ENCODE measurements at regions not wholly inside any gene's neighbourhood (a gene's known extent, or its start where the extent isn't known, plus 50 kb on each side); places are given as distances from the start of the nearest gene placed in this dataset.

GRCh38 chr4:25981749-25982148 is 67.7 kb downstream of the SMIM20 start:
- TF ChIP-seq CTCF (IDR thresholded peaks at IDR 0.05): no peak
- no peak for TF ChIP-seq POLR2A (IDR thresholded peaks at IDR 0.05)
- no peak for TF ChIP-seq EP300 (IDR thresholded peaks at IDR 0.05)
- Histone ChIP-seq H3K27ac (no peak overlapping the region), H3K9me3 (no peaks in the 10 kb centered on the region), H3K4me3 (no peak overlapping the region), H3K27me3 (no peaks in the 10 kb centered on the region), H3K4me1 (peaks cover 0 to 10% (median 0%) of the 10 kb centered on the region in 4 donors), H3K36me3 (no peaks in the 10 kb centered on the region)
- DNase-seq (ENCODE audit: low spot score in 2 of 2): no peak
- 85 to 98% methylated on average over 3 of the region's 3 CpGs for WGBS, 2 donors

- no peak overlapping the region for H3K27ac ChIP-seq
- TF ChIP-seq POLR2A (IDR thresholded peaks at IDR 0.05): no peak
- DNase-seq (ENCODE audit: low spot score in 2 of 2): no peak
- no peaks in the 10 kb centered on the region for H3K9me3 ChIP-seq
- peaks cover 0 to 16% (median 0%) of the 10 kb centered on the region in 4 donors for H3K4me1 ChIP-seq
- no peaks in the 10 kb centered on the region for H3K27me3 ChIP-seq
- no peak overlapping the region for H3K4me3 ChIP-seq
- H3K36me3 ChIP-seq: no peaks in the 10 kb centered on the region
- 82 to 87% methylated on average over 7 of the region's 7 CpGs for WGBS, 2 donors
Observed at GRCh38 chr4:25982962-25983361, 68.9 kb downstream of the SMIM20 start.

- Histone ChIP-seq H3K27me3 (no peaks in the 10 kb centered on the region), H3K9me3 (no peaks in the 10 kb centered on the region), H3K4me1 (peaks cover 0 to 22% (median 3%) of the 10 kb centered on the region in 4 donors), H3K27ac (no peak overlapping the region), H3K36me3 (no peaks in the 10 kb centered on the region), H3K4me3 (no peak overlapping the region)
- DNase-seq (ENCODE audit: low spot score in 2 of 2): no peak
- TF ChIP-seq EP300 (IDR thresholded peaks at IDR 0.05) (no peak), CTCF (IDR thresholded peaks at IDR 0.05) (no peak), POLR2A (IDR thresholded peaks at IDR 0.05) (no peak)
- 80 to 84% methylated on average over 6 of the region's 6 CpGs for WGBS, 2 donors
Observed at GRCh38 chr4:25984266-25984665, 70.2 kb downstream of the SMIM20 start.

GRCh38 chr4:25984796-25985195 is 70.8 kb downstream of the SMIM20 start:
- Histone ChIP-seq H3K27ac (no peak overlapping the region), H3K36me3 (no peaks in the 10 kb centered on the region), H3K27me3 (no peaks in the 10 kb centered on the region), H3K4me1 (peaks cover 0 to 22% (median 3%) of the 10 kb centered on the region in 4 donors), H3K9me3 (no peaks in the 10 kb centered on the region), H3K4me3 (no peak overlapping the region)
- 86 to 88% methylated on average over 5 of the region's 5 CpGs for WGBS, 2 donors
- no peak for DNase-seq (ENCODE audit: low spot score in 2 of 2)
- no peak for TF ChIP-seq EP300 (IDR thresholded peaks at IDR 0.05)
- no peak for TF ChIP-seq CTCF (IDR thresholded peaks at IDR 0.05)
- no peak for TF ChIP-seq POLR2A (IDR thresholded peaks at IDR 0.05)

- Histone ChIP-seq H3K4me3 (no peak overlapping the region), H3K27me3 (no peaks in the 10 kb centered on the region), H3K36me3 (no peaks in the 10 kb centered on the region), H3K27ac (peak overlapping the region in 2 of 4 donors; percentile 9 to 25), H3K4me1 (peaks cover 0 to 36% (median 3%) of the 10 kb centered on the region in 4 donors), H3K9me3 (no peaks in the 10 kb centered on the region)
- DNase-seq (ENCODE audit: low spot score in 2 of 2): no peak
- WGBS, 2 donors: 55 to 72% methylated on average over 7 of the region's 7 CpGs
- TF ChIP-seq EP300 (IDR thresholded peaks at IDR 0.05): no peak
- no peak for TF ChIP-seq CTCF (IDR thresholded peaks at IDR 0.05)
- no peak for TF ChIP-seq POLR2A (IDR thresholded peaks at IDR 0.05)
Observed at GRCh38 chr4:25986807-25987206, 72.8 kb downstream of the SMIM20 start.

- no peak overlapping the region for H3K4me3 ChIP-seq
- H3K9me3 ChIP-seq: no peaks in the 10 kb centered on the region
- H3K27ac ChIP-seq: peak overlapping the region in 2 of 4 donors; percentile 80 to 84
- DNase-seq (ENCODE audit: low spot score in 2 of 2): no peak
- no peaks in the 10 kb centered on the region for H3K36me3 ChIP-seq
- TF ChIP-seq EP300 (IDR thresholded peaks at IDR 0.05): peak in 1 of 2 donors; percentile 47
- no peak for TF ChIP-seq CTCF (IDR thresholded peaks at IDR 0.05)
- H3K4me1 ChIP-seq: peaks cover 0 to 55% (median 9%) of the 10 kb centered on the region in 4 donors
- 49 to 51% methylated on average over 3 of the region's 3 CpGs for WGBS, 2 donors
- H3K27me3 ChIP-seq: no peaks in the 10 kb centered on the region
Observed at GRCh38 chr4:25991340-25991739, 77.3 kb downstream of the SMIM20 start.

Data from tibial nerve (tissue), 4 donors.